ENCODE measurements at regions not wholly inside any gene's neighbourhood (a gene's known extent, or its start where the extent isn't known, plus 50 kb on each side); places are given as distances from the start of the nearest gene placed in this dataset.

- no peak overlapping the region for H3K9ac ChIP-seq (ENCODE audit: insufficient read depth, low read length)
- no peak overlapping the region for H2AFZ ChIP-seq (ENCODE audit: low read length)
- H3K4me3 ChIP-seq (replicated peaks in 1 of 4; ENCODE audit: control extremely low read depth in 1 of 4, insufficient read depth in 1 of 4, low read depth in 3 of 4, low read length in 4 of 4), result no peak overlapping the region
- H3K79me2 ChIP-seq (ENCODE audit: control insufficient read depth, insufficient read depth, low read length), result no peaks in the 10 kb centered on the region
- H4K20me1 ChIP-seq (ENCODE audit: control insufficient read depth, extremely low read depth, insufficient read depth, low read length), result no peaks in the 10 kb centered on the region
- no peak overlapping the region for H3K27ac ChIP-seq (ENCODE audit: insufficient read depth, low read length)
- no peaks in the 10 kb centered on the region for H3K36me3 ChIP-seq (ENCODE audit: control insufficient read depth, insufficient read depth, low read length)
- no peak overlapping the region for H3K4me2 ChIP-seq (ENCODE audit: extremely low read depth, insufficient read depth, low read length)
- TF ChIP-seq EZH2 (IDR thresholded peaks at IDR 0.05; ENCODE audit: low read length, missing control alignments) (peak; percentile 13), CTCF (conservative IDR thresholded peaks at IDR 0.05 in 1 of 2, IDR thresholded peaks at IDR 0.05 in 1 of 2; ENCODE audit: low read depth in 1 of 2, low read length in 2 of 2) (no peak)
- DNase-seq (ENCODE audit: low read depth in 2 of 2), result no peak
- peaks cover 13% of the 10 kb centered on the region for H3K27me3 ChIP-seq (ENCODE audit: control insufficient read depth, insufficient read depth, low read length)
- H3K4me1 ChIP-seq (ENCODE audit: control insufficient read depth, extremely low read depth, insufficient read depth, low read length), result no peaks in the 10 kb centered on the region
- no peaks in the 10 kb centered on the region for H3K9me3 ChIP-seq (ENCODE audit: control insufficient read depth, insufficient read depth, low read depth, low read length)
Observed at GRCh38 chr5:1643651-1644392, 120.1 kb upstream of the LPCAT1 start.

- no peak for DNase-seq (ENCODE audit: low read depth in 2 of 2)
- H3K27me3 ChIP-seq (ENCODE audit: control insufficient read depth, insufficient read depth, low read length), result peaks cover 13% of the 10 kb centered on the region
- TF ChIP-seq EZH2 (IDR thresholded peaks at IDR 0.05; ENCODE audit: low read length, missing control alignments), result no peak
- no peak for TF ChIP-seq CTCF (conservative IDR thresholded peaks at IDR 0.05 in 1 of 2, IDR thresholded peaks at IDR 0.05 in 1 of 2; ENCODE audit: low read depth in 1 of 2, low read length in 2 of 2)
- H3K79me2 ChIP-seq (ENCODE audit: control insufficient read depth, insufficient read depth, low read length), result no peaks in the 10 kb centered on the region
- no peaks in the 10 kb centered on the region for H3K36me3 ChIP-seq (ENCODE audit: control insufficient read depth, insufficient read depth, low read length)
- no peak overlapping the region for H2AFZ ChIP-seq (ENCODE audit: low read length)
- H4K20me1 ChIP-seq (ENCODE audit: control insufficient read depth, extremely low read depth, insufficient read depth, low read length), result no peaks in the 10 kb centered on the region
- H3K4me1 ChIP-seq (ENCODE audit: control insufficient read depth, extremely low read depth, insufficient read depth, low read length), result no peaks in the 10 kb centered on the region
- no peaks in the 10 kb centered on the region for H3K9me3 ChIP-seq (ENCODE audit: control insufficient read depth, insufficient read depth, low read depth, low read length)
- no peak overlapping the region for H3K4me2 ChIP-seq (ENCODE audit: extremely low read depth, insufficient read depth, low read length)
- H3K9ac ChIP-seq (ENCODE audit: insufficient read depth, low read length), result no peak overlapping the region
- no peak overlapping the region for H3K27ac ChIP-seq (ENCODE audit: insufficient read depth, low read length)
- no peak overlapping the region for H3K4me3 ChIP-seq (replicated peaks in 1 of 4; ENCODE audit: control extremely low read depth in 1 of 4, insufficient read depth in 1 of 4, low read depth in 3 of 4, low read length in 4 of 4)
Observed at GRCh38 chr5:1642621-1643061, 118.9 kb upstream of the LPCAT1 start.

GRCh38 chr5:1642221-1642620 lies 118.5 kb upstream of the LPCAT1 start:
- Histone ChIP-seq H3K36me3 (ENCODE audit: control insufficient read depth, insufficient read depth, low read length) (no peaks in the 10 kb centered on the region), H3K27me3 (ENCODE audit: control insufficient read depth, insufficient read depth, low read length) (peaks cover 13% of the 10 kb centered on the region)

More at GRCh38 chr5:1642221-1642620, 118.5 kb upstream of the LPCAT1 start:
- Histone ChIP-seq H4K20me1 (ENCODE audit: control insufficient read depth, extremely low read depth, insufficient read depth, low read length) (no peaks in the 10 kb centered on the region), H3K4me3 (replicated peaks in 1 of 4; ENCODE audit: control extremely low read depth in 1 of 4, insufficient read depth in 1 of 4, low read depth in 3 of 4, low read length in 4 of 4) (no peak overlapping the region), H3K79me2 (ENCODE audit: control insufficient read depth, insufficient read depth, low read length) (no peaks in the 10 kb centered on the region), H3K9ac (ENCODE audit: insufficient read depth, low read length) (no peak overlapping the region), H3K4me2 (ENCODE audit: extremely low read depth, insufficient read depth, low read length) (no peak overlapping the region), H3K27ac (ENCODE audit: insufficient read depth, low read length) (no peak overlapping the region), H3K9me3 (ENCODE audit: control insufficient read depth, insufficient read depth, low read depth, low read length) (no peaks in the 10 kb centered on the region), H3K4me1 (ENCODE audit: control insufficient read depth, extremely low read depth, insufficient read depth, low read length) (no peaks in the 10 kb centered on the region), H2AFZ (ENCODE audit: low read length) (no peak overlapping the region)
- no peak for DNase-seq (ENCODE audit: low read depth in 2 of 2)
- TF ChIP-seq CTCF (conservative IDR thresholded peaks at IDR 0.05 in 1 of 2, IDR thresholded peaks at IDR 0.05 in 1 of 2; ENCODE audit: low read depth in 1 of 2, low read length in 2 of 2) (no peak), EZH2 (IDR thresholded peaks at IDR 0.05; ENCODE audit: low read length, missing control alignments) (no peak)

All from fibroblast of lung (primary cell).